HUES48 (cell line): ENCODE measurements at regions not wholly inside any gene's neighbourhood (a gene's known extent, or its start where the extent isn't known, plus 50 kb on each side); places are given as distances from the start of the nearest gene placed in this dataset.

ENCODE experiments used
- H3K27ac ChIP-seq: one replicate; pipeline ENCODE4 v1.7.0; 2013; ENCODE audit warnings: low read depth, low read length, inconsistent platforms
- H3K27me3 ChIP-seq: 2 replicates; pipeline ENCODE4 v1.6.1; 2013; ENCODE audit warnings: mild to moderate bottlenecking, low read length; ENCODE audit not compliant: control insufficient read depth, insufficient read depth
- H3K36me3 ChIP-seq: 2 replicates; pipeline ENCODE4 v1.6.1; 2013; ENCODE audit warnings: low read length; ENCODE audit not compliant: control insufficient read depth, insufficient read depth
- H3K4me1 ChIP-seq: 2 replicates; pipeline ENCODE4 v1.6.1; 2013; ENCODE audit warnings: mild to moderate bottlenecking, low read length; ENCODE audit not compliant: control insufficient read depth, insufficient read depth
- H3K4me3 ChIP-seq: 2 replicates; pipeline ENCODE4 v1.5.1; 2013; ENCODE audit warnings: mild to moderate bottlenecking, low read depth, low read length
- H3K9ac ChIP-seq: 2 replicates; pipeline ENCODE4 v1.6.1; 2013; ENCODE audit warnings: mild to moderate bottlenecking, low read depth, low read length, moderate library complexity
- H3K9me3 ChIP-seq: 2 replicates; pipeline ENCODE4 v1.6.1; 2013; ENCODE audit warnings: low read length; ENCODE audit not compliant: control insufficient read depth, insufficient read depth

- Histone ChIP-seq H3K9ac (no peak overlapping the region), H3K4me1 (no peaks in the 10 kb centered on the region), H3K36me3 (no peaks in the 10 kb centered on the region), H3K27me3 (no peaks in the 10 kb centered on the region), H3K27ac (no peak overlapping the region), H3K9me3 (no peaks in the 10 kb centered on the region), H3K4me3 (no peak overlapping the region)
These were observed 272.5 kb upstream of the NCKAP5 start for GRCh38 chr2:133840761-133841160.

- Histone ChIP-seq H3K9me3 (no peaks in the 10 kb centered on the region), H3K27ac (no peak overlapping the region), H3K9ac (no peak overlapping the region), H3K36me3 (no peaks in the 10 kb centered on the region), H3K27me3 (no peaks in the 10 kb centered on the region), H3K4me3 (no peak overlapping the region), H3K4me1 (no peaks in the 10 kb centered on the region)
These were observed 273.6 kb upstream of the NCKAP5 start for GRCh38 chr2:133841900-133842299.

- no peaks in the 10 kb centered on the region for H3K36me3 ChIP-seq
- H3K9ac ChIP-seq, result no peak overlapping the region
- no peak overlapping the region for H3K27ac ChIP-seq
- H3K4me3 ChIP-seq, result no peak overlapping the region
- H3K4me1 ChIP-seq, result no peaks in the 10 kb centered on the region
- no peaks in the 10 kb centered on the region for H3K27me3 ChIP-seq
- H3K9me3 ChIP-seq, result no peaks in the 10 kb centered on the region
These were observed 274.2 kb upstream of the NCKAP5 start for GRCh38 chr2:133842446-133842845.

- H3K9me3 ChIP-seq, result no peaks in the 10 kb centered on the region
These were observed 274.8 kb upstream of the NCKAP5 start for GRCh38 chr2:133843091-133843490.

GRCh38 chr2:133843551-133843950 lies 275.3 kb upstream of the NCKAP5 start:
- no peaks in the 10 kb centered on the region for H3K4me1 ChIP-seq
- H3K4me3 ChIP-seq, result no peak overlapping the region
- no peaks in the 10 kb centered on the region for H3K9me3 ChIP-seq
- H3K27ac ChIP-seq, result no peak overlapping the region
- no peak overlapping the region for H3K9ac ChIP-seq
- no peaks in the 10 kb centered on the region for H3K36me3 ChIP-seq
- H3K27me3 ChIP-seq, result no peaks in the 10 kb centered on the region

More at GRCh38 chr2:133843091-133843490, 274.8 kb upstream of the NCKAP5 start:
- H3K27ac ChIP-seq, result no peak overlapping the region
- no peak overlapping the region for H3K9ac ChIP-seq
- no peaks in the 10 kb centered on the region for H3K4me1 ChIP-seq
- no peaks in the 10 kb centered on the region for H3K36me3 ChIP-seq
- no peaks in the 10 kb centered on the region for H3K27me3 ChIP-seq
- H3K4me3 ChIP-seq, result no peak overlapping the region

- Histone ChIP-seq H3K27ac (no peak overlapping the region), H3K9me3 (no peaks in the 10 kb centered on the region)
These were observed 276.1 kb upstream of the NCKAP5 start for GRCh38 chr2:133844214-133844892.

GRCh38 chr2:133846476-133846875 lies 278.2 kb upstream of the NCKAP5 start:
- H3K9ac ChIP-seq, result no peak overlapping the region
- H3K27ac ChIP-seq, result no peak overlapping the region
- H3K27me3 ChIP-seq, result no peaks in the 10 kb centered on the region
- H3K9me3 ChIP-seq, result no peaks in the 10 kb centered on the region
- H3K4me1 ChIP-seq, result no peaks in the 10 kb centered on the region
- H3K4me3 ChIP-seq, result no peak overlapping the region
- H3K36me3 ChIP-seq, result no peaks in the 10 kb centered on the region

More at GRCh38 chr2:133844214-133844892, 276.1 kb upstream of the NCKAP5 start:
- no peaks in the 10 kb centered on the region for H3K4me1 ChIP-seq
- H3K36me3 ChIP-seq, result no peaks in the 10 kb centered on the region
- no peak overlapping the region for H3K4me3 ChIP-seq
- no peak overlapping the region for H3K9ac ChIP-seq
- no peaks in the 10 kb centered on the region for H3K27me3 ChIP-seq

- Histone ChIP-seq H3K9me3 (peaks cover 3% of the 10 kb centered on the region), H3K36me3 (no peaks in the 10 kb centered on the region), H3K4me1 (no peaks in the 10 kb centered on the region), H3K27me3 (no peaks in the 10 kb centered on the region), H3K9ac (no peak overlapping the region), H3K4me3 (no peak overlapping the region), H3K27ac (no peak overlapping the region)
These were observed 279.3 kb upstream of the NCKAP5 start for GRCh38 chr2:133847591-133847990.

GRCh38 chr2:133848111-133848649 lies 279.9 kb upstream of the NCKAP5 start:
- no peaks in the 10 kb centered on the region for H3K36me3 ChIP-seq
- peaks cover 5% of the 10 kb centered on the region for H3K9me3 ChIP-seq
- no peak overlapping the region for H3K9ac ChIP-seq
- no peaks in the 10 kb centered on the region for H3K4me1 ChIP-seq
- H3K27me3 ChIP-seq, result no peaks in the 10 kb centered on the region
- no peak overlapping the region for H3K27ac ChIP-seq
- no peak overlapping the region for H3K4me3 ChIP-seq

GRCh38 chr2:133849341-133849740 lies 281.1 kb upstream of the NCKAP5 start:
- H3K4me3 ChIP-seq, result no peak overlapping the region
- H3K27me3 ChIP-seq, result no peaks in the 10 kb centered on the region
- H3K9ac ChIP-seq, result no peak overlapping the region
- H3K4me1 ChIP-seq, result no peaks in the 10 kb centered on the region
- H3K36me3 ChIP-seq, result no peaks in the 10 kb centered on the region
- no peak overlapping the region for H3K27ac ChIP-seq
- H3K9me3 ChIP-seq, result peaks cover 16% of the 10 kb centered on the region

GRCh38 chr2:133854603-133855200 lies 286.4 kb upstream of the NCKAP5 start:
- Histone ChIP-seq H3K27ac (no peak overlapping the region), H3K4me3 (no peak overlapping the region), H3K27me3 (no peaks in the 10 kb centered on the region), H3K9ac (no peak overlapping the region), H3K4me1 (no peaks in the 10 kb centered on the region), H3K9me3 (peaks cover 20% of the 10 kb centered on the region), H3K36me3 (no peaks in the 10 kb centered on the region)
